Kidney (tissue), 13 donors: ENCODE measurements at regions not wholly inside any gene's neighbourhood (a gene's known extent, or its start where the extent isn't known, plus 50 kb on each side); places are given as distances from the start of the nearest gene placed in this dataset.

Experiments used
- DNase-seq, 5 donors: peaks; one replicate each; pipeline ENCODE4 v3.0.0-alpha.2; 2013 to 2020
- FAIRE-seq: peaks from 2 replicates; lab custom pipeline; 2012; peaks lifted over from hg19 to GRCh38; lab: Jason Lieb, UNC
- H3K27ac ChIP-seq, 2 donors: one replicate each; pipeline ENCODE4 v1.7.0; 2013; ENCODE audit warnings: low read depth in 2 of 2, low read length in 2 of 2, inconsistent platforms in 1 of 2
- H3K27me3 ChIP-seq: one replicate; pipeline ENCODE4 v1.7.1; 2013; ENCODE audit warnings: low read length, inconsistent platforms; ENCODE audit not compliant: control insufficient read depth, insufficient read depth
- H3K36me3 ChIP-seq, 3 donors: one replicate each; pipeline versions ENCODE4 v1.7.0 to v1.7.1; 2013; ENCODE audit warnings: low read length in 3 of 3, control low read depth in 1 of 3, inconsistent platforms in 1 of 3; ENCODE audit not compliant: insufficient read depth in 3 of 3, control insufficient read depth in 2 of 3
- H3K4me1 ChIP-seq, 3 donors: one replicate each; pipeline versions ENCODE4 v1.7.0 to v1.7.1; 2013; ENCODE audit warnings: low read length in 3 of 3, inconsistent platforms in 1 of 3, low read depth in 1 of 3; ENCODE audit not compliant: control insufficient read depth in 2 of 3, insufficient read depth in 2 of 3
- H3K4me3 ChIP-seq, 3 donors: one replicate each; pipeline versions ENCODE4 v1.7.0 to v1.8.1; 2013; ENCODE audit warnings: low read length in 3 of 3, control low read depth in 1 of 3, inconsistent platforms in 1 of 3
- H3K9ac ChIP-seq, 3 donors: one replicate each; pipeline versions ENCODE4 v1.7.0 to v1.7.1; 2013; ENCODE audit warnings: low read length in 3 of 3, control low read depth in 1 of 3, inconsistent platforms in 1 of 3
- H3K9me3 ChIP-seq, 3 donors: one replicate each; pipeline versions ENCODE4 v1.7.0 to v1.7.1; 2013; ENCODE audit warnings: low read length in 3 of 3, control low read depth in 1 of 3, inconsistent platforms in 1 of 3; ENCODE audit not compliant: control insufficient read depth in 2 of 3, insufficient read depth in 1 of 3
- intact Hi-C: fragments of 100-400 bp; cut with DNase I; formaldehyde crosslinking; loops from one replicate; pipeline ENCODE4 v1.11.1; 2022
- TF ChIP-seq, protein P1 (sequence below): IDR thresholded peaks from 3 replicates; pipeline ENCODE4 v1.5.1; 2012; ENCODE audit warnings: mild to moderate bottlenecking, moderate library complexity, borderline replicate concordance; ENCODE audit not compliant: insufficient read depth; ENCODE audit errors: extremely low read depth
- donor health status: control.
- donor health status: control.
- donor health status: control.
- donor health status: control.
- donor health status: control.
- donor health status: DM: yes; HTN: yes; CAD: no.
- donor health status: Normal renal cell carcinoma (clear cell type).

DNA sequence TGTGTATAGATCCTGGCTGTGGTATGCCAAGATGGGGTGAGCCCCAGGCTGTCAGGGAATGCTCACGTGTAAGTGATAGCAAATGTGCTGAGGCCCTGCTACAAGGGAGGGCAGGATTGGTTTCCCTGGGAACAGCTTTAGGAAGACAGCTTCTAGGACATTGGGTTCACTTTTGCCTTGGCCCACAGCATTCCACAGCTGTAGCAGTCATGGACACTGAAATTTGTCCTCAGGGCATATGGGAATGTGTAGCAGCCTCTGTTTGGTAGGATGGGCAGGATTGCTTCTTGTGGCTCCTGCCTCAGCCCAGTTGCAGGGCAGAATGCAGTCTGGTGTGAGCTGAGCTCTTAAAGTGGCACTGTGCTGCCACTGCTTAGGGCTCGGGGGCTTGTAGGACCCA lies 1061.7 kb upstream of the WWC1 start:
- TF ChIP-seq, protein P1, sequence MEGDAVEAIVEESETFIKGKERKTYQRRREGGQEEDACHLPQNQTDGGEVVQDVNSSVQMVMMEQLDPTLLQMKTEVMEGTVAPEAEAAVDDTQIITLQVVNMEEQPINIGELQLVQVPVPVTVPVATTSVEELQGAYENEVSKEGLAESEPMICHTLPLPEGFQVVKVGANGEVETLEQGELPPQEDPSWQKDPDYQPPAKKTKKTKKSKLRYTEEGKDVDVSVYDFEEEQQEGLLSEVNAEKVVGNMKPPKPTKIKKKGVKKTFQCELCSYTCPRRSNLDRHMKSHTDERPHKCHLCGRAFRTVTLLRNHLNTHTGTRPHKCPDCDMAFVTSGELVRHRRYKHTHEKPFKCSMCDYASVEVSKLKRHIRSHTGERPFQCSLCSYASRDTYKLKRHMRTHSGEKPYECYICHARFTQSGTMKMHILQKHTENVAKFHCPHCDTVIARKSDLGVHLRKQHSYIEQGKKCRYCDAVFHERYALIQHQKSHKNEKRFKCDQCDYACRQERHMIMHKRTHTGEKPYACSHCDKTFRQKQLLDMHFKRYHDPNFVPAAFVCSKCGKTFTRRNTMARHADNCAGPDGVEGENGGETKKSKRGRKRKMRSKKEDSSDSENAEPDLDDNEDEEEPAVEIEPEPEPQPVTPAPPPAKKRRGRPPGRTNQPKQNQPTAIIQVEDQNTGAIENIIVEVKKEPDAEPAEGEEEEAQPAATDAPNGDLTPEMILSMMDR: no peak
- H3K27ac ChIP-seq: no peak overlapping the region
- intact Hi-C loops: no loop called here
- no peak for DNase-seq
- H3K4me1 ChIP-seq: no peaks in the 10 kb centered on the region
- no peak for FAIRE-seq
- H3K9me3 ChIP-seq: no peaks in the 10 kb centered on the region
- H3K9ac ChIP-seq: no peak overlapping the region
- H3K36me3 ChIP-seq: no peaks in the 10 kb centered on the region
- H3K27me3 ChIP-seq: no peaks in the 10 kb centered on the region
- H3K4me3 ChIP-seq: no peak overlapping the region

DNA sequence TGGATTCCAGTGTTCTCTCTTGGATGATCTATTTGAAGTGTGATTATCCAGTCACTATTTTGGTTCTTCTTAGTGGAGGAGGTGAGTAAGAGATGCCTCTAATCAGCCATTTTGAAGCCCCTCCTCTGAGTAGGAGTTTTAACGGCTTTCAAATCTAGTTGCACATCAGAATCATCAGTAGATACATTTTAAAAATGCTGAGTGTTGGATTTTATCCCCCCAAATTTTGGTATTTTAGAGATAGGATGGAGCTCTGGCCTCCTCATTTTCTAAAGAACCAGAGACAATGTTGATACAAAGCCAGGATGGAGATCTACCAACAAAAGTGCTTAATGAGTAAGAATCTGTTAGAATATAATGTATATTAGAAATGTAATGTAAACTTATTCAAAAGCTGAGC lies 1061.0 kb upstream of the WWC1 start:
- FAIRE-seq: no peak
- H3K36me3 ChIP-seq: no peaks in the 10 kb centered on the region
- TF ChIP-seq, protein P1: no peak
- no peaks in the 10 kb centered on the region for H3K9me3 ChIP-seq
- no peak overlapping the region for H3K9ac ChIP-seq
- no peak overlapping the region for H3K27ac ChIP-seq
- H3K27me3 ChIP-seq: no peaks in the 10 kb centered on the region
- no peaks in the 10 kb centered on the region for H3K4me1 ChIP-seq
- H3K4me3 ChIP-seq: no peak overlapping the region
- intact Hi-C loops: no loop called here
- DNase-seq: no peak

DNA sequence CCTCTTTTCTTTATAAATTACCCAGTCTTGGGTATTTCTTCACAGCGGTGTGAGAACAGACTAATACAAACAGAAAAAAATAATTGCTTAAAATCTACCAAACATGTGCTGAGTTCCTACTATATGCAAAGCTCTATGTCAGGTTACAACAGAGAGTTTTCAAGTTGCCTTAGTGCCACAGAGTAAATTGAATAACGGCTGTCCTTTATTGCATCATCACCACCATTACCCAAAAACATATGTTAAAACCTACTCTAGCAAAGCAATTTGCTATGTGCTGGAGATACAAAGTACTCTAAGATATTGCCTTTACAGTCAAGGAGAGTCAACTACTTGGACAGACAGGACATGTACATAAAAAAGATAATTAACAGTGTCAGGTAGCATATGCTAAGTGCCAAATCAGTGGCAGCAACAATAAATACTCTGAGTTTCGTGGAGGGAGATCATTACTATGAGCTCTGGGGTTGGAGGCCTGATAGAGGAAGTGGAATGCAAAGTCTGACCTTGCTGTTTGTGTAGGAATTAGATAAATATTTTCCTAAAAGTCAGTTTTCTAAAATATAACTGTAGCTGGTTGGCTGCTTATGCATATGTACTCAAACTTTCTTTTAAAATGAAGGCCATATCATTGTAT lies 1058.7 kb upstream of the WWC1 start:
- TF ChIP-seq, protein P1: no peak
- intact Hi-C loops: no loop called here
- DNase-seq (peak in 2 of 5 donors; percentile 53 to 60), FAIRE-seq (no peak)
- Histone ChIP-seq H3K27me3 (no peaks in the 10 kb centered on the region), H3K4me3 (no peak overlapping the region), H3K27ac (no peak overlapping the region), H3K36me3 (no peaks in the 10 kb centered on the region), H3K4me1 (no peaks in the 10 kb centered on the region), H3K9me3 (no peaks in the 10 kb centered on the region), H3K9ac (no peak overlapping the region)
